ENCODE measurements at regions not wholly inside any gene's neighbourhood (a gene's known extent, or its start where the extent isn't known, plus 50 kb on each side); places are given as distances from the start of the nearest gene placed in this dataset.

DNA sequence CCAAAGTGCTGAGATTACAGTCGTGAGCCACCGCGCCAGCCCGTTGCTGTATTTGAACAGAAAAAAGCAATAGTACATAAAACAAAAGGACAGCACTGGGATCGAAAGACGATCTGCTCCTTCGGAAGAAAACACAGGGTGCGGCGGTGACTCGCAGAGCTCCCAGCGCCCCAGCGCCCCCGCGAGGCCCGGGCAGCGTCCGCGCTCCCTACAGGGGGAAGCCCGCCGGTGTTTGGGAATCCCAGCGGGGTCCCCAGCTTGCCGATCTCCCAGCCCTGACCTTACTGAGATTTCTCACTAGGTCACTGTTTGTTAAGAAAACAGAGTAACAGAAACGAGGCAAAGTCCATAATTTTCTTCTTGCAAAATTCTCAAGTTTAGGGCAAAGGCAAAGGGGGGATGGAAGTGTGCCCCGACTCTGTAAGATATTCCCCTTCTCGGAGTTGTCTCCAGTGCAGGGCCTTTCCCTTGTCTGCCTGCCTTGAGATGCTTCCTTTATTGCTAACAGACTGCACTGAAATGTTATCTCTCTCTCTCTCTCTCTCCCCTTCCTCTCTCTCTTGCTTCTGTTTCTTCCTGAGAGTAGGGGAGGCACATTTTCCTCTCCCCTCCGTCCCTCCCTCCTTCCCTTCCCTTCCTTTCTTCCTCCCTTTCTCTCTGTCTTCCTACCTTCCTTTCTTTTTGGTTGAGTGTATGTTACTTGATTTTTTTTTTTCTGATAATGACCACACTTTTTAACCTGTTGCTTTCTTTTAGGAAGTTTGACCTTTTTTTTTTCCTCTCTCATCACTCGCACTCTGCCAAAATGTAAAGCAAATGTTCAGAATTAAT is 91.9 kb downstream of the TMEM30B start:
- H3K4me3 ChIP-seq: no peak overlapping the region
- H3K36me3 ChIP-seq: no peaks in the 10 kb centered on the region
- peaks cover 6% of the 10 kb centered on the region for H3K4me1 ChIP-seq (ENCODE audit: low read depth)
- H3K27me3 ChIP-seq: no peaks in the 10 kb centered on the region
- H3K27ac ChIP-seq: no peak overlapping the region
- TF ChIP-seq, protein P1, sequence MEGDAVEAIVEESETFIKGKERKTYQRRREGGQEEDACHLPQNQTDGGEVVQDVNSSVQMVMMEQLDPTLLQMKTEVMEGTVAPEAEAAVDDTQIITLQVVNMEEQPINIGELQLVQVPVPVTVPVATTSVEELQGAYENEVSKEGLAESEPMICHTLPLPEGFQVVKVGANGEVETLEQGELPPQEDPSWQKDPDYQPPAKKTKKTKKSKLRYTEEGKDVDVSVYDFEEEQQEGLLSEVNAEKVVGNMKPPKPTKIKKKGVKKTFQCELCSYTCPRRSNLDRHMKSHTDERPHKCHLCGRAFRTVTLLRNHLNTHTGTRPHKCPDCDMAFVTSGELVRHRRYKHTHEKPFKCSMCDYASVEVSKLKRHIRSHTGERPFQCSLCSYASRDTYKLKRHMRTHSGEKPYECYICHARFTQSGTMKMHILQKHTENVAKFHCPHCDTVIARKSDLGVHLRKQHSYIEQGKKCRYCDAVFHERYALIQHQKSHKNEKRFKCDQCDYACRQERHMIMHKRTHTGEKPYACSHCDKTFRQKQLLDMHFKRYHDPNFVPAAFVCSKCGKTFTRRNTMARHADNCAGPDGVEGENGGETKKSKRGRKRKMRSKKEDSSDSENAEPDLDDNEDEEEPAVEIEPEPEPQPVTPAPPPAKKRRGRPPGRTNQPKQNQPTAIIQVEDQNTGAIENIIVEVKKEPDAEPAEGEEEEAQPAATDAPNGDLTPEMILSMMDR (IDR thresholded peaks at IDR 0.05; ENCODE audit: low read depth, low read length): peak; percentile 83
- H3K9me3 ChIP-seq (ENCODE audit: low read depth): no peaks in the 10 kb centered on the region
- DNase-seq (ENCODE audit: low read depth in 1 of 2, low spot score in 1 of 2): peak; percentile 67 to 81

DNA sequence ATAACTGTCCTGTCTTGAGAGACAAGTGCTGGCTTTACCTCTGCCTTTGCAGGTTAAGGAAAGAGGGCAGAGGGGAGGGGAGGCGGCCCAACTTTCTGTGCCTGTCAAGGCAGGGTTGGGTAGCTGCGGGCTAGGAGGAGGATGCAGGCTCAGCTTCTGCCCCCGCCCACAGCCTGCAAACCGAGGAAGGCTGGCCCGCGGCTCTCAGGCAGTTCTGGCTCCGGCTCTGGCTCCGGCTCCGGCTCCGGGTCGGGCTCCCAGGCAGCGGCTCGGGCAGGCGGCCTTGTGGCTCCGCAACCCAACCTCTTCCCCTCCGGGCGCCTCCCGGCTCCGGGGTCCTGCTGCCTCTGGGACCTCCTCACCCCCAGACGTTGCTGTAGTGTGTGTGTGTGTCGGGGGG is 92.9 kb downstream of the TMEM30B start:
- no peaks in the 10 kb centered on the region for H3K36me3 ChIP-seq
- peaks cover 6% of the 10 kb centered on the region for H3K4me1 ChIP-seq (ENCODE audit: low read depth)
- peak in 1 of 2 donors; percentile 52 for DNase-seq (ENCODE audit: low read depth in 1 of 2, low spot score in 1 of 2)
- no peaks in the 10 kb centered on the region for H3K9me3 ChIP-seq (ENCODE audit: low read depth)
- H3K27ac ChIP-seq: no peak overlapping the region
- H3K4me3 ChIP-seq: no peak overlapping the region
- no peaks in the 10 kb centered on the region for H3K27me3 ChIP-seq
- TF ChIP-seq, protein P1 (IDR thresholded peaks at IDR 0.05; ENCODE audit: low read depth, low read length): no peak

DNA sequence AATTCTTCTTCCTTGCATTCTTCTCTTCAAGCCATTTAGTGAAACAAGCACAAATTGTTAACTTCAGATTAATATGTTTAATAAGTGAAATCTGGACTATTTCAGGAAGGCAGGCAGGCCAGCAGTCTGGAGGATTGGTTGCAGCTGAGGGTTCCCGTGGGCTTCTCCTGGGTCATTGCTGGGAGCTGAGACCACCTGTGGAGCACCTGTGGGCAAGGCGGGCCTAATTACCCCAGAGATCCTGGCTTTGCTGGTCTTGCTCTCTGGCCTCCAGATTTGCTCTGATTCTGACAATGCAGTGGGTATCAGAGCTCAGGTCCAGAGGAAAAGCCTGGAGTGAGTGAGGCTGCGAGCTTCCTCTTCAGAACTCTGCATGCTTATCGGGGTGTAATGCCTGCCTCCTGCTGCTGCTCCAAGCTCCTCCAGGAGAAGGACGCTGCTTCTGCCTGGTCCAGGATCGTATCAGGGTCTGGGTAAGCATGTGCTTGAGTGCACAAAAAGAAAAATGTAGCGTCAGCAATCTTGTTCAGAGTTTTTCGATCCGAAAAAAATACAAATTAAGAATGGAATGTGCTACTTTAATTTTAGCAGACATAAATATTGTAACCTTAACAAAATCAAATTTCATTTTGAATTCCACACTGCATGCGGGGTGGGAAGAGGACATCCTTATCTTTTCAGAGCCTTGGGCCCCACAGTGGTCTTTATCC is 93.8 kb downstream of the TMEM30B start:
- Histone ChIP-seq H3K27me3 (no peaks in the 10 kb centered on the region), H3K4me3 (no peak overlapping the region), H3K4me1 (ENCODE audit: low read depth) (peaks cover 6% of the 10 kb centered on the region), H3K27ac (no peak overlapping the region), H3K9me3 (ENCODE audit: low read depth) (no peaks in the 10 kb centered on the region), H3K36me3 (no peaks in the 10 kb centered on the region)
- TF ChIP-seq, protein P1 (IDR thresholded peaks at IDR 0.05; ENCODE audit: low read depth, low read length): no peak
- peak in 1 of 2 donors; percentile 16 for DNase-seq (ENCODE audit: low read depth in 1 of 2, low spot score in 1 of 2)

DNA sequence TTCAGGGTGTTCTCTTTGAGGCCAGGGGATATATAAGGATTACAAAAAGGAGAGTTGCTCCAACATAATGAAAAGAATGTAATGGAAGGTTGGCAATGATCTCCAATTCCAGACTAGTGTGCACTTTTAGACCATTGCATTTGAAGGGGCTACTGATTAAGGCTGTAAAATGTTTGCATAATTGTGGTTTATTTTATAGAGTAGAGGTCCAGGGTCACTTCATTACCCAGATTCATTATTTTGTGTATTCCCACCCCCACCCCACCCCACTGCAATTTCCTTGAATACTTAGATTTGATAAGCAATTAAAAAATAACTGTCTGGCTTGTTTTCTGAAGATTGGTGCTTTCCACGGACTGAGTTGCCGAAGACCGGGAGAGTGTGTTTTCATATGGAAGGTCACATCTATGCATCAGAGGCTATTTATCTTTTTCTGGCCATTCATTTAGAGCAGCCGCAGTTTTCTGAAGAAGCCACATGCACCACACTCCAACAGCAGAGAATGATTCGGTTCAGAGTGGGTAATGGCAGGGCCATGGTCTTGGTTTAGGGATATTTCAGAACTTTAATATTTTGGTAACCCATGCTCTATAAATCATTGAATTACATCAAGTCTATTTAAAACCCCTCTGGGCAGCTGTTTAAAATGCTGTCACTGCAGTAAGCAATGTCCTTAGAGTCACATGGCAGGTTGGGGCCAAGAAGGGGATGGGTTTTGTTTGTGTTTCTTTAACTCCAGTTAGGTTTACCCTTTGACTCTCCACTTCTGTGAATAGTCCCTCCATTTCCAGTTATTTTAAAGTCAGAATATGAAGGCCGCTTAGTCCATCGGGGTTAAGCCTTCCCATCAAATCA is 94.6 kb downstream of the TMEM30B start:
- Histone ChIP-seq H3K27me3 (no peaks in the 10 kb centered on the region), H3K9me3 (ENCODE audit: low read depth) (no peaks in the 10 kb centered on the region), H3K4me3 (no peak overlapping the region), H3K4me1 (ENCODE audit: low read depth) (peaks cover 6% of the 10 kb centered on the region), H3K27ac (no peak overlapping the region), H3K36me3 (no peaks in the 10 kb centered on the region)
- TF ChIP-seq, protein P1 (IDR thresholded peaks at IDR 0.05; ENCODE audit: low read depth, low read length): no peak
- DNase-seq (ENCODE audit: low read depth in 1 of 2, low spot score in 1 of 2): no peak

DNA sequence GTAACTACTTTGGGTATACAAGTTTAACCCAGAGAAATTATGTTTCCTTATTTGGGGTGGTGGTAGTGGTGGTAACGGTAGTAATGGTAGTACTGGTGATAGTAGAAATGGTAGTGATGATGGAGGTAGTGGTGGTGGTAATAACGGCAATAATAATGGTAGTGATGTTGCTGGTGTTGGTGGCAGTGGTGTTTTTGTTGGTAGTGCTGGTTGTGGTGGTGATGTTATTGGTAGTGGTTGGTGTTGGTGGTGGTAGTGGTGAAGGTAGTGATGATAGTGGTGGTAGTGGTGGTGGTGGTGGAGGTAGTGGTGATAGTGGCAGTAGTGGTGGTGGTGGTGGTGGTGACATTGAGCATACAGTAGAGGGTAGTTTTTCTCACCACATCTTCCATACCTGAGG is 95.6 kb downstream of the TMEM30B start:
- Histone ChIP-seq H3K27ac (no peak overlapping the region), H3K9me3 (ENCODE audit: low read depth) (no peaks in the 10 kb centered on the region), H3K36me3 (no peaks in the 10 kb centered on the region), H3K27me3 (no peaks in the 10 kb centered on the region), H3K4me1 (ENCODE audit: low read depth) (peaks cover 6% of the 10 kb centered on the region), H3K4me3 (no peak overlapping the region)
- DNase-seq (ENCODE audit: low read depth in 1 of 2, low spot score in 1 of 2): no peak
- TF ChIP-seq, protein P1 (IDR thresholded peaks at IDR 0.05; ENCODE audit: low read depth, low read length): no peak

Measured in cardiac muscle cell (in vitro differentiated cells and primary cell).